ENCODE measurements at regions not wholly inside any gene's neighbourhood (a gene's known extent, or its start where the extent isn't known, plus 50 kb on each side); places are given as distances from the start of the nearest gene placed in this dataset.

DNA sequence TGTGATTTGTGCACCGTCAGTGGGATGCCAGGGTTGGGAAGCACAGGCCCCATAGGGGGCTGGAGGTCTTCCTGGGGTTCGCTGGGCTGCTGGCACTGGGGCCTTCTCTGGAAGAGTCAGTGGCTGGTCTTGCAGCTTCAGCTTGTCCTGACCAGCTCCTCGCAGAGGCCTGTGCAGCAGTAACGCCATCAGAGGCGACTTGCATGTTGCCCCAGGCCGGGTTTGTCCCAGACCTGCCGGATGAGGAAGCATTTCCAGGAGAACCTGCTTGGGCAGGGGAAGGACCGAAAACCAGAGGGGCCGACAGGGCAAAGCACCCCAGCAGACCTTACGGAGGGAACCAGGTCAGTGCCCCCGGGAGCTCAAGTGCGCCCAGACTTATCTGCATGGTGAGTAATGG is 54.7 kb upstream of the IRX2 start:
- in situ Hi-C loops (cut with MboI; ENCODE audit: low pct_unique_long_range_greater_than_20kb, low sequenced_read_pairs): no loop called here
- no peak for DNase-seq

DNA sequence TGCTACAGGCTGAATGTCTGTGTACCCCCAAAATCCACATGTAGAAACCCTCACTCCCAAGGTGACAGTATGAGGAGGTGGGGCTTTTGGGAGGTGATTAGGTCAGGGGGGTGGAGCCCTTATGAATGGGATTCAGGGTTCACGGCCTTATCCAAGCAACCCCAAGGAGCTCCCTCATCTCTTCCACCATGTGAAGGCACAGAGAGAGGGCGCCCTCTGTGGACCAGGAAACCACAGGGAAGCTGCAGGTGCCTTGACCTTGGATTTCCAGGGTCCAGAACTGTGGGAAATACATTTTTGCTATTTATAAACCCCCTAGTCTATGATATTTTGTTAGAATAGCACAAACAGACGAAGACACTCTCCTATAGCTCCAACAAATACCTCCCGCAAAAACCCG is 53.6 kb upstream of the IRX2 start:
- in situ Hi-C loops (cut with MboI; ENCODE audit: low pct_unique_long_range_greater_than_20kb, low sequenced_read_pairs): no loop called here
- DNase-seq: no peak

DNA sequence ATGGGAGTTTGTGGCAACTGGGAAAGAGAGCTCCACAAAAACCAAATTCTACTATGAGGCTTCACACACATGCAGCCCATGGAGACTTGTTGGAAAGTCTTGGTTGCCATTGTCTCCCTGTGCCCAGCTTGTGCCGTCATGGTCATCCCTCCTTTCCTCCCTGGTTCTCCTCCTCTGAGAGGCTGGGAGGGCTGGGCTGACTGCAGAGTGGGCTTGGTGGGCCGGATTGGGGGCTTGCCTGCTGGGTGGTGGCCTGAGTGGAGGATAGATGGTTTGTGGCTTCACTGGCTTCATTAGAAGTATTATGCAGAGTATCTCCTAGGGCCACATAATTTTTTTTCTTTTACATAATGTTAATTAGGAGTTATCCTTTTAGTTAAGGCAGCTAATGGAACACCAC is 52.3 kb upstream of the IRX2 start:
- no peak for DNase-seq
- in situ Hi-C loops (cut with MboI; ENCODE audit: low pct_unique_long_range_greater_than_20kb, low sequenced_read_pairs): no loop called here

DNA sequence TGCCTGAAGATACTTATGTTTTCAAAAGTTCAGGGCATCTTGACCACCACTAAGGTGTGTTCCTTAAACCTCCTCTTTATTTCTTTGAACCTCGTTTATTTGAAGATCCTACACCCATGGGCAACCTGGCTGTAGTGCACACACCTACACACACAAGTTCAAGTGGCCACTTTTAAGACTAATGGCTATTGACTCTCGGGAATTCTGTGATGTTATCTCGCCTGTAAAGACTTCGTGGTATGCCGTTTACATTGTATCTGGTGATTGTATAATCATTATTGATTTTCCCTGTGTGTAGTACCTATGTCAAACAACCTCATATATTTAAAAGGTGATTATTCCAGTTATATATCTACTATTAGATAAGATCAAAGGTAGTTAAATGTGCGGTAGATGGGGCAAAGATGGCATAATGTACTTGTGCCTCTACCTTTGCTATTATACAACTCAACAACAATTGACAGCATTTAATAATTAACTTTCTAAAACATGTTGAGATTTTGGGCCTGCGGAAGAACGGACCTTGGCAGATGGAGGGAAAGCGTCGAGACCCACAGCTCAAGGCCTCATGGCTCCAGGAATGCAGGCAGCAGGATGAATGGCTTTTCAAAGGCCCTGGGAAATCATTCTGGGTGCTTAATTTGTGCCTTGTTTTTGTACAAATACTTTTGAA is 51.4 kb upstream of the IRX2 start:
- in situ Hi-C loops (cut with MboI; ENCODE audit: low pct_unique_long_range_greater_than_20kb, low sequenced_read_pairs): no loop called here
- no peak for DNase-seq

DNA sequence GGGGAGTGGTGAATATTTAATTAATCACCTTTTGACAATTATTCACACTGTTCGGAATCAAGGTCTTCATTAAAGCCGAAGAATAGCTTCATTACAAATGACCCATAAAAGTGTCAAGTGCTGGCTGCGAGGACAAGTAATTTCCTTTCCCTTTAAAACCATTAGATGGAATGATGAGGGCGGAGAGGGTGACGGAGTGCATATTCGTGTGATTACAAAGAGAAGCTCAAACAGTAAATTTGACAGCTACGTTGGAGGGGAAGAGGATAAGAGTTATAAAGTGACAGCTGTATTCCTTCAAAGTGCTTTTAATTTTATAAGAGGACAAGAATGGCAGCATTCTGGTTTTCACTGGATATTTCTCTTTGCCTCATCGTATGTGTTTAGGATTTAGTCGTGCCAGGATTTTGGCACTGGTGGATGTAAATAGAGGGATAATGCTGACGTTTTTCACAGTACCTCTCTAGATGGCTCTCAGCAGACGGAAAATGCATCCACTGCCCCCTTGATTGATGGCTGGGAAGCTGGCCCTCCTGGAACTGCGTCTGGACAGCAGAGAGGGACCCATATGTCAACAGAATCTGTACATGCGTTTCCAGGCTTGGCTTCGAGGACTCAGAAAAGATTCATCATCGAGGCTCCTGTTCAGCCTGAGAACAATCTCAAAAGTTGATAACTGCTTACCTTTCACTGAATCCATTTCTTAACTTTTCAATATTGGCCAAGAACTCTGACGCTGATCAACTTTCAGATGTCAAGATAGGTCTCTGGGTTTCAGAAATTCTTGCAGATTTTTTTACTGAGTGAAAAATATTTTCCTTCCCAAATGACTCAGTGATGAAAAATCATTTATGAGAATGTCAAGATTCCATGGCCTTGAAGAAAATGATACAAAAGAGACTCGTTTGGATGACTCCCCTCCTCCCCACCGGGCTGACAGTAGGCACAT is 50.4 kb upstream of the IRX2 start:
- in situ Hi-C loops (cut with MboI; ENCODE audit: low pct_unique_long_range_greater_than_20kb, low sequenced_read_pairs): no loop called here
- no peak for DNase-seq
